ENCODE measurements at regions not wholly inside any gene's neighbourhood (a gene's known extent, or its start where the extent isn't known, plus 50 kb on each side); places are given as distances from the start of the nearest gene placed in this dataset.

GRCh38 chr20:12086359-12086758 is 168.7 kb downstream of the BTBD3 start:
- no TSS peak for BruUV-seq (replicated peaks)
- no peak overlapping the region for H2AFZ ChIP-seq (ENCODE audit: low read depth, low read length)
- TF ChIP-seq POLR2AphosphoS5 (IDR thresholded peaks at IDR 0.05; ENCODE audit: insufficient read depth, low read depth, low read length): no peak
- TF ChIP-seq GATA2 (IDR thresholded peaks at IDR 0.05; ENCODE audit: insufficient read depth, insufficient read length, low read depth, low read length): no peak
- TF ChIP-seq POLR2A (IDR thresholded peaks at IDR 0.05; ENCODE audit: low read depth, low read length): no peak
- no peak for TF ChIP-seq FOS (IDR thresholded peaks at IDR 0.05; ENCODE audit: borderline replicate concordance, insufficient read depth, low read length)
- no peak for TF ChIP-seq JUN (IDR thresholded peaks at IDR 0.05; ENCODE audit: borderline replicate concordance, insufficient read depth, insufficient read length, low read depth)
- no peak for TF ChIP-seq MYC (IDR thresholded peaks at IDR 0.05; ENCODE audit: low read depth, low read length)
- no peak for TF ChIP-seq CTCF (IDR thresholded peaks at IDR 0.05; ENCODE audit: extremely low read depth in 1 of 2, insufficient read depth in 1 of 2, low read depth in 1 of 2, low read length in 2 of 2)
- no peak for TF ChIP-seq EZH2 (IDR thresholded peaks at IDR 0.05; ENCODE audit: borderline replicate concordance, low read depth, low read length, severe bottlenecking)
- no peak for TF ChIP-seq MAX (IDR thresholded peaks at IDR 0.05; ENCODE audit: insufficient read depth, insufficient read length)
- ChIA-PET CTCF (interaction anchor here (0.7 to 1.3 kb wide), 2 partner anchors 9 to 13 kb away, joined by 3 read pairs; no protein-coding TSS in a partner anchor), POLR2A (no interaction called here)
- H3K27ac ChIP-seq (ENCODE audit: insufficient read depth, low read depth, low read length): no peak overlapping the region
- no peak for DNase-seq (ENCODE audit: low read depth, low spot score)
- dilution Hi-C loops (cut with MboI; ENCODE audit: extremely low pct_ligation_motif_present, low sequenced_read_pairs): no loop called here
- no peaks in the 10 kb centered on the region for H3K9me1 ChIP-seq (replicated peaks; ENCODE audit: control insufficient read depth, extremely low read depth, insufficient read depth, low read length)
- H3K9ac ChIP-seq (replicated peaks; ENCODE audit: extremely low read depth, insufficient read depth, low read length): no peak overlapping the region
- no peak for FAIRE-seq
- no peaks in the 10 kb centered on the region for H3K27me3 ChIP-seq (ENCODE audit: control insufficient read depth in 2 of 2, insufficient read depth in 2 of 2, low read length in 2 of 2)
- peaks cover 10% of the 10 kb centered on the region for H3K4me1 ChIP-seq (ENCODE audit: control insufficient read depth, extremely low read depth, insufficient read depth, low read length)
- no peaks in the 10 kb centered on the region for H3K9me3 ChIP-seq (replicated peaks; ENCODE audit: control insufficient read depth, insufficient read depth, low read length)
- intact Hi-C loops (cut with micrococcal nuclease): no loop called here
- no peaks in the 10 kb centered on the region for H4K20me1 ChIP-seq (replicated peaks; ENCODE audit: control insufficient read depth, extremely low read depth, insufficient read depth, low read length)
- no peak overlapping the region for H3K4me3 ChIP-seq (replicated peaks in 1 of 3; ENCODE audit: insufficient read depth in 1 of 3, low read depth in 1 of 3, low read length in 3 of 3)
- H3K4me2 ChIP-seq (ENCODE audit: insufficient read depth, low read length): no peak overlapping the region
- no peaks in the 10 kb centered on the region for H3K79me2 ChIP-seq (ENCODE audit: control insufficient read depth, insufficient read depth, low read length)
- no peaks in the 10 kb centered on the region for H3K36me3 ChIP-seq (ENCODE audit: control insufficient read depth in 2 of 2, extremely low read depth in 1 of 2, insufficient read depth in 2 of 2, low read length in 2 of 2)
